Choroid plexus epithelial cell (primary cell): ENCODE measurements at regions not wholly inside any gene's neighbourhood (a gene's known extent, or its start where the extent isn't known, plus 50 kb on each side); places are given as distances from the start of the nearest gene placed in this dataset.

Experiments
- DNase-seq: peaks from one replicate; pipeline ENCODE4 v3.0.0-alpha.2; 2010; ENCODE audit warnings: low read depth
- H3K4me3 ChIP-seq: 2 replicates; pipeline ENCODE4 v1.5.1; 2011; ENCODE audit warnings: low read depth, mild to moderate bottlenecking, control low read depth, low read length, moderate library complexity
- TF ChIP-seq, protein P1 (sequence below): conservative IDR thresholded peaks from 2 replicates; pipeline ENCODE4 v1.5.1; 2011; ENCODE audit warnings: low read depth, mild to moderate bottlenecking, control low read depth, inconsistent platforms, low read length, moderate library complexity

DNA sequence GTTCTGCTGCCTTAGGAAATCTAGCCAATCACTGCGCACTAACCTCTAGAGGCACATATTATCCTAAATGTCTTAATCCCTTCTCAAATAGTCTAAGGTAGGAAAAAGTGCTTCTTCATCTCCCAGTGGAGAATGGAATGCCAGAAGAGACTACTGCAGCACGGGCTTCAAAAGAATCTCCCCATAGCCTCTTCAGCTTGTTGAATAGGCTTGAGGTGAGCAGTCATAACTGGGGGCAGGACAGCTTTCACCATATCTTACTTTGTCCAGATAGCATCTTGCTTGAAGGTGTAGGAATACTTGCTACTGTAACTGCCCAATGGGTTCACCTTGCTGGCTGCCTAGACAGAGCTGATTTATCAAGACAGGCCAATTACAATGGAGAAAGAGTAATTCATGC lies 88.8 kb downstream of the MBL2 start:
- DNase-seq = no peak
- TF ChIP-seq, protein P1, sequence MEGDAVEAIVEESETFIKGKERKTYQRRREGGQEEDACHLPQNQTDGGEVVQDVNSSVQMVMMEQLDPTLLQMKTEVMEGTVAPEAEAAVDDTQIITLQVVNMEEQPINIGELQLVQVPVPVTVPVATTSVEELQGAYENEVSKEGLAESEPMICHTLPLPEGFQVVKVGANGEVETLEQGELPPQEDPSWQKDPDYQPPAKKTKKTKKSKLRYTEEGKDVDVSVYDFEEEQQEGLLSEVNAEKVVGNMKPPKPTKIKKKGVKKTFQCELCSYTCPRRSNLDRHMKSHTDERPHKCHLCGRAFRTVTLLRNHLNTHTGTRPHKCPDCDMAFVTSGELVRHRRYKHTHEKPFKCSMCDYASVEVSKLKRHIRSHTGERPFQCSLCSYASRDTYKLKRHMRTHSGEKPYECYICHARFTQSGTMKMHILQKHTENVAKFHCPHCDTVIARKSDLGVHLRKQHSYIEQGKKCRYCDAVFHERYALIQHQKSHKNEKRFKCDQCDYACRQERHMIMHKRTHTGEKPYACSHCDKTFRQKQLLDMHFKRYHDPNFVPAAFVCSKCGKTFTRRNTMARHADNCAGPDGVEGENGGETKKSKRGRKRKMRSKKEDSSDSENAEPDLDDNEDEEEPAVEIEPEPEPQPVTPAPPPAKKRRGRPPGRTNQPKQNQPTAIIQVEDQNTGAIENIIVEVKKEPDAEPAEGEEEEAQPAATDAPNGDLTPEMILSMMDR = no peak
- no peak overlapping the region for H3K4me3 ChIP-seq

DNA sequence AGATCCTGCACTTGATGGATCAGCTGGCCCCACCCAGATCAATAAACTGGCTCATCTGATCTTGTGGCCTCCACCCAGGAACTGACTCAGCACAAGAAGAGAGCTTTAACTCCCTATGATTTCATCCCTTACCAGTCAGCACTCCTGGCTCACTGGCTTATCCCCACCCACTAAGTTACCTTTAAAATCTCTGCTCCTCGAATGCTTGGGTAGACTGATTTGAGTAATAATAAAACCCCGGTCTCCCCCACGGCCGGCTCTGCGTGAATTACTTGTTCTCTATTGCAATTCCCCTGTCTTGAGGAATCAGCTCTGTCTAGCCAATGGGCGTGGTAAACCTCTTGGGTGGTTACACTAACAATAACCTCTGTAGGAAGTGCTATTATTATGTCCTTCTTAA lies 83.7 kb downstream of the MBL2 start:
- TF ChIP-seq, protein P1 = no peak
- no peak for DNase-seq
- no peak overlapping the region for H3K4me3 ChIP-seq

DNA sequence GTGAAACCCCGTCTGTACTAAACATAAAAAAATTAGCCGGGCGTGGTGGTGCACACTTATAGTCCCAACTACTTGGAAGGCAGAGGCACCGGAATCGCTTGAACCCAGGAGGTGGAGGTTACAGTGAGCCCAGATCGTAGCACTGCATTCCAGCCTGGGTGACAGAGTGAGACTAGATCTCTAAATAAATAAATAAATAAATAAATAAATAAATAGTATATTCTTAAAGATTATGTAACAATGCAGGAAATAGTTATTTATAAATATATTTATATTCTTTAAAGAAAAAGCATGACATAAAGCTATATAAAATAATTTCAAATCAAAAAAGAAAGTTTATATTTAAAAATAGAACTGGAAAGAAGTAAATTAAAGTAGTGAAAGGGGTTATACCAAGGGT lies 76.4 kb downstream of the MBL2 start:
- TF ChIP-seq, protein P1 = no peak
- no peak for DNase-seq
- no peak overlapping the region for H3K4me3 ChIP-seq

DNA sequence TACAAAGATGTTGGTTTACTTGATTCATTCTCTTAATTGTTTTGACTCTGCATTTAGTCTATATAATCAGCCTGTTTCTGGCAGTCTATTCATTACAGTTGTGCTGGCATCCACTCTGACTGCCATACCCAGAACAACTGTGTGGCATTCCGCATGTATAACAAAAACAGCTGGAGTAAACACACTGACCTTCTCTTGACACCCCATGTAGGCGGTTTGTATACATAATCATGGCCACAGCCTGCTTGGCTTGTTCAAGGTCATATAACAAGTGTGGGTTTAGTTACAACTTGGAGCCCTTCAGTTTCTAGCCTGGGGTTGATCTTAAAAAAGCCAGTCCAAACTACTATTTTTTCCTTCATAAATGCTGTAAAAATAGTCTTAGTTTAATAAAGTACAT lies 70.9 kb downstream of the MBL2 start:
- TF ChIP-seq, protein P1 = no peak
- no peak overlapping the region for H3K4me3 ChIP-seq
- peak; percentile 26 for DNase-seq

DNA sequence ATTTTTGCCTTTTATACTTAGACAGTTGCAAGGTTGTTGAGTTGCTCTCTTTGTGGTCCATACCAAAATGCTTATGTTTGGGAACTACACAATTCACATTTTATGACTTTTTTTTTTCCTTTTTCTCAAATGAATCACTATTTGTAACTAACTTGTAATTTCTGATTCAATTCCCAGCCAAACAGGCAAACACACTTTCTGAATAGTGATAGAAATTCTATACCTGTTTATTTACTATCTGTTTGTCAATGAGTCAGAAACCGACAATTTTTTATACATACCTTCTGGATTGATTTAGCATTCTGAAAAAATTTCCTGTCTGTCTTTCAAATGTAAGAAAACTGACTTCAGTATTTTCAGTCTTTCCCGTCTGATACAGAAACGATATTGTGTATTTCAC lies 69.1 kb downstream of the MBL2 start:
- TF ChIP-seq, protein P1 = no peak
- H3K4me3 ChIP-seq = no peak overlapping the region
- no peak for DNase-seq

DNA sequence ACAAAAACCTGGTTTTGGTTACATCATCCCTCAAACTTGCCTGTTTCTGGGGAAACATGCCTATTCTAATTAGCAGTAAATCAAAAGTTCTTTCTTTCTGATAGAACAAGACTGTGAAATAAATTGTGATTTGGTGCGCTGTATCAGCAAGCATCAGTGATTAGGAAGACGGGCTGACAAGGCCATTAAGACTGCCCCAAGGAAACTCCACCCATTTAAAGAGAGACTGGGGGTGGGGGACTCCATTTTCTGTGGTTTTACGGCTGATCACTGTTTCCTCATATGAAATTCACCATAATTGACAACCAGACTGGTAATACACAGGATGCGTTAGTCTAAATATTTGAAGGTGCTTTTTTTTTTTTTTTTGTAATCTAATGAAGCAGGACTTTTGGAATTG lies 68.7 kb downstream of the MBL2 start:
- TF ChIP-seq, protein P1 = no peak
- DNase-seq = no peak
- no peak overlapping the region for H3K4me3 ChIP-seq

DNA sequence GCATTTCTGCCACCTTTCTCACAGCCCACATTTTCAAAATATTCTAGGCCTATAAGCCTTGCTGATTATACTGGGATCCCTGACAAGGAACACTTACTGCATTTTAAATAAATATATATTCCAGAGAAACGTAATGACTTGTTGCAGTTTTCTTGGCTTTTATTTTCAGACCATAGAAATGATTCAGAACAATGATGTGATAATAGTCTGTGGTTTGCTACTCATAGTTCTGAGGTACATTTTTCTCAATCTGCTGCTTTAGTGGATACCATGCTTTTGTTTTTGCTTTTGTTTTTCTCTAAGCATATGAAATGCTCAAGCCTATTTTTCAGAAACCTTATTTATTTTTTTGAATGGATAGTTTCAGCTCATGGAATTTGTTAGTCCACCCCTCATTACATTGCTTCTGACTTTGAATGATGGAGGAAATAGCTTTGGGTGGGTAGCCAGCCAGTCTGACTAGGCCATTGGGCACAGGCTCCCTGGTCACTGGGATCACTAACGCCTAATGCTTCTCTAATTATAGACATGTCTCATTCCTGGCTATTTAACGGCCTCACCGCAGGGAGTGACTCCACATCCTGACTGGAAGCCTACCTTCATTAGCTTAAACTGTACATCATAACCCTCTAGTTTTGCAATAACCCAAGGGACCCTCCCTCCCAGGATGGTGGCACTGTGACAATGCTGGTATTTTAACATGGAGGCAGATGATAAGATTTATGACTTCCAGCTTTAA lies 66.1 kb downstream of the MBL2 start:
- no peak for DNase-seq
- no peak overlapping the region for H3K4me3 ChIP-seq
- TF ChIP-seq, protein P1 = no peak
